Activated B cell treated with CpG ODN at 0.5 μM for 24 hours (primary cell): ENCODE measurements at regions not wholly inside any gene's neighbourhood (a gene's known extent, or its start where the extent isn't known, plus 50 kb on each side); places are given as distances from the start of the nearest gene placed in this dataset.

Experiments used
- ATAC-seq: fragments of 200-7000 bp; cut with Tn5 transposase; one replicate; pipeline ENCODE4 v1.10.0; 2021; ENCODE audit warnings: low read depth, mild to moderate bottlenecking, moderate library complexity
- CTCF ChIA-PET: fragments of 350-600 bp; sonication (Branson Sonifier 250); formaldehyde crosslinking; loops from one replicate; lab custom pipeline; 2021; ENCODE audit warnings: antibody characterized with exemption; lab: Charles Lee
- POLR2A ChIA-PET: fragments of 350-600 bp; sonication (Branson Sonifier 250); formaldehyde crosslinking; loops from one replicate; lab custom pipeline; 2021; ENCODE audit warnings: antibody characterized with exemption; lab: Charles Lee
- DNase-seq: peaks from one replicate; pipeline ENCODE4 v3.0.0; 2022
- H3K27ac Mint-ChIP-seq: one replicate; pipeline ENCODE4 v1.8.0; 2020; ENCODE audit warnings: mixed read lengths
- H3K27me3 Mint-ChIP-seq: one replicate; pipeline ENCODE4 v1.8.0; 2021; ENCODE audit warnings: mixed read lengths
- H3K36me3 Mint-ChIP-seq: one replicate; pipeline ENCODE4 v1.8.0; 2021; ENCODE audit warnings: low read depth, mixed read lengths
- H3K4me1 Mint-ChIP-seq: one replicate; pipeline ENCODE4 v1.8.0; 2021; ENCODE audit warnings: mixed read lengths
- H3K4me3 Mint-ChIP-seq: one replicate; pipeline ENCODE4 v1.8.0; 2020; ENCODE audit warnings: mild to moderate bottlenecking, mixed read lengths
- H3K9me3 Mint-ChIP-seq: one replicate; pipeline ENCODE4 v1.8.0; 2020; ENCODE audit warnings: mixed read lengths
- intact Hi-C: fragments of 100-400 bp; cut with micrococcal nuclease; formaldehyde crosslinking; loops from one replicate; pipeline ENCODE4 v1.15.1; 2024
- TF ChIP-seq, protein P1 (sequence below): fragments of 200-600 bp; IDR thresholded peaks from one replicate; pipeline ENCODE4 v1.8.0; 2022; ENCODE audit warnings: antibody characterized with exemption, mild to moderate bottlenecking

DNA sequence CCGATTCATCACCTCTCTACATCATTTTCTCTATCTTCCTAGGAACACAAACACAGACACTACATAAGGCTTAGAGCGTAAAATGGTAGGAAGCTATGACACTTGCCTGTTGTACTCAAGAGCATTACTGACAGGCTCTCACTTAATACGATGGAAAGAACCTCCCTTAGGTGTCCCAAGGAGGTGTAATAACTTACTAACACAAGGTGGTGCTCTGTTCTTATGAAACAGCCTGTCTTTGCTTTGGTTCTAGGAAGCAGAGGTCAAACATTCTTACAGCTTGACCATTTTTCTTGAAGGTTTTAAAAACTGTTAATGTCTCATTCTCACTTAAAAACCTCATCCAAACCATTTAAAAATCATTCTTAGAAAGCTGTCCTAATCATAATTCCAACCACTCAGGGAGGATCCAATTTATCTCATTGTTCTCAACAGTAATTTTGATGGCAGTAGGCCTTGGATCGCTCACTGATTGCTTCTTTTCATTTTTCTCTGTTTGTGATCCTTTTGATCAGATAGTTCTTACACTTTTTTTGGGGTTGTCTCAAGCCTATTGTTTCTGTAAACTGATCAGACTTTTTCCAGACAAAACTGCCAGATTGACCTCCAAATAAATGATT is 317.8 kb upstream of the AGTR1 start:
- peaks cover 4% of the 10 kb centered on the region for H3K9me3 Mint-ChIP-seq
- H3K27me3 Mint-ChIP-seq = no peaks in the 10 kb centered on the region
- DNase-seq (no peak), ATAC-seq (no peak)
- H3K27ac Mint-ChIP-seq = no peak overlapping the region
- POLR2A ChIA-PET = no interaction called here
- H3K4me1 Mint-ChIP-seq = no peaks in the 10 kb centered on the region
- CTCF ChIA-PET = no interaction called here
- TF ChIP-seq, protein P1, sequence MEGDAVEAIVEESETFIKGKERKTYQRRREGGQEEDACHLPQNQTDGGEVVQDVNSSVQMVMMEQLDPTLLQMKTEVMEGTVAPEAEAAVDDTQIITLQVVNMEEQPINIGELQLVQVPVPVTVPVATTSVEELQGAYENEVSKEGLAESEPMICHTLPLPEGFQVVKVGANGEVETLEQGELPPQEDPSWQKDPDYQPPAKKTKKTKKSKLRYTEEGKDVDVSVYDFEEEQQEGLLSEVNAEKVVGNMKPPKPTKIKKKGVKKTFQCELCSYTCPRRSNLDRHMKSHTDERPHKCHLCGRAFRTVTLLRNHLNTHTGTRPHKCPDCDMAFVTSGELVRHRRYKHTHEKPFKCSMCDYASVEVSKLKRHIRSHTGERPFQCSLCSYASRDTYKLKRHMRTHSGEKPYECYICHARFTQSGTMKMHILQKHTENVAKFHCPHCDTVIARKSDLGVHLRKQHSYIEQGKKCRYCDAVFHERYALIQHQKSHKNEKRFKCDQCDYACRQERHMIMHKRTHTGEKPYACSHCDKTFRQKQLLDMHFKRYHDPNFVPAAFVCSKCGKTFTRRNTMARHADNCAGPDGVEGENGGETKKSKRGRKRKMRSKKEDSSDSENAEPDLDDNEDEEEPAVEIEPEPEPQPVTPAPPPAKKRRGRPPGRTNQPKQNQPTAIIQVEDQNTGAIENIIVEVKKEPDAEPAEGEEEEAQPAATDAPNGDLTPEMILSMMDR = no peak
- H3K36me3 Mint-ChIP-seq = no peaks in the 10 kb centered on the region
- intact Hi-C loops = no loop called here
- no peak overlapping the region for H3K4me3 Mint-ChIP-seq

DNA sequence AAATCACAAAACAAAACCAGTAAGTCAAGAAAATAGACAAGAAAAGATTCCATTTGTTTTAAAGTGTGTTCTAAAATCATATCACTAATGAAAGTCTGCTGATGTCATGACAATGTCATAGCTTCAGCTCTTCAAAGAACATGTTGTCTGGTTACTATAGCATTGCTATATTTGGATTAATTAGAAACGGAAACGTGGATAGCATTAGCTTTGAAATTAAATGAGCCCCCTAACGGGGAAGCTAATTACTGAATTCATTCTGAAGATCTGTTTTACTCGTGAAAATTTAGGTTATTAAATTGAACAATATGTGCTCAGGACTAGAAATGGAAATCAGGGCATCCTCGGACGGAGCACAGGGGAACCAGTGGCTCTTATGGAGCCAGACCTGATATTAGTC is 316.7 kb upstream of the AGTR1 start:
- CTCF ChIA-PET = no interaction called here
- no peaks in the 10 kb centered on the region for H3K36me3 Mint-ChIP-seq
- DNase-seq (no peak), ATAC-seq (no peak)
- H3K27ac Mint-ChIP-seq = no peak overlapping the region
- intact Hi-C loops = no loop called here
- H3K4me3 Mint-ChIP-seq = no peak overlapping the region
- no peaks in the 10 kb centered on the region for H3K27me3 Mint-ChIP-seq
- POLR2A ChIA-PET = no interaction called here
- no peaks in the 10 kb centered on the region for H3K4me1 Mint-ChIP-seq
- H3K9me3 Mint-ChIP-seq = peaks cover 4% of the 10 kb centered on the region
- TF ChIP-seq, protein P1 = no peak

DNA sequence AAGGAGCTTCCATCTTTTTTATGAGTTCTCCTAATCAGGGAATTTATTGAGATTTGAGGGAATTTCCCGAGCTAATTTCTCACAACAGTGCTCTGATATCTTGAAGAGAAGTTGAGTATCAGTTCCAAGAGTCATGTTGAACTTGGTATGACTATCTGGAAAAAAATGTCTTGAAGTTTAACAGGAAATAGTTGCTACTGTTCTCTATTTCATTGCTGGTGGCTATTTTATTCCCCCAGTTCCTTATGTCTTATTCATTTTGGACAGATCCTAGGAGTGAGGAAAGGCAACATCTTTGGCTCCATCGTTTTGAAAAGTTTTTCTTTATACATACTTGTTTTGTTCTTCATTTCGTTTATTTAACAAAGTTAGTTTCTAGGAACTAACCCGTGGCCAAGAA is 307.8 kb upstream of the AGTR1 start:
- Mint-ChIP-seq H3K27me3 (no peaks in the 10 kb centered on the region), H3K36me3 (no peaks in the 10 kb centered on the region), H3K9me3 (no peaks in the 10 kb centered on the region), H3K27ac (no peak overlapping the region), H3K4me1 (no peaks in the 10 kb centered on the region), H3K4me3 (no peak overlapping the region)
- no peak for DNase-seq
- TF ChIP-seq, protein P1 = no peak
- POLR2A ChIA-PET = no interaction called here
- intact Hi-C loops = no loop called here
- CTCF ChIA-PET = no interaction called here
- no peak for ATAC-seq

DNA sequence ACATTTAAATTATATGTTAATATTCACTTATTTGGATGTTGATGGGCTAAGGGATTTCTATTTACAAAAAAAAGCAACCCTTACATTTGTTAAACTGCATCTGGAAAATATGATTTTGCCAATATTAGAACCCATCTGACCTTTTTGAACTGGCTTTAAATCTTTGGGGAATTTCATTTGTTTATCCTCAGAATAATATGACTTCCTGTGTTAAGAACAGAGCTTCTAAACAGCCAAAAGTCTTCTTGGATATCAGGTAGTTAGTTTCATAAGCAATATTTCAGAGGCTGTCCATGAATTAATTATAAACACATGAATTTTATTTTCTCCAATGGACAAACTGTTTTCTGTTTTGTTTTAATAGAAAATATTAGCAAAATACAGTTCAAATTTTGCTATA is 301.9 kb upstream of the AGTR1 start:
- Mint-ChIP-seq H3K9me3 (no peaks in the 10 kb centered on the region), H3K4me3 (no peak overlapping the region), H3K36me3 (no peaks in the 10 kb centered on the region), H3K4me1 (no peaks in the 10 kb centered on the region), H3K27ac (no peak overlapping the region), H3K27me3 (no peaks in the 10 kb centered on the region)
- POLR2A ChIA-PET = no interaction called here
- intact Hi-C loops = no loop called here
- DNase-seq (no peak), ATAC-seq (no peak)
- TF ChIP-seq, protein P1 = no peak
- CTCF ChIA-PET = no interaction called here

DNA sequence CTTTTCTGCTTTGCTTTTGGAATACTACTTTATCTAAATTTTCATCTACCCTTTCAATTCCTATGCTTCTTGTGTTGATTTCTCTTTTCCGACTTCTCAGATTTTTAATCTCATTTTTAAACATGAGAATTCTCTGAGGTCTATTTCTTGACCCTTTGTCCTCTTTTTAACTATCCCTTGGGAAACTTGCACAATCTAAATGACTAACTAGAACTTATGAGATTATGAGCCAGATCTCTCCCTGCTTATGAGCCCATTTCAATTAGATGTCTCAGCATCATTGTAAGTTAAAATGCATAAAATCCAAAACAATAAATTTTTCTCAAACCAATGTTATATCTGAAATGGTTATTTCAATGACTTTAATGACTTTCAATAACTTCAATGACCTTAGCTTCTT is 296.9 kb upstream of the AGTR1 start:
- DNase-seq (no peak), ATAC-seq (no peak)
- intact Hi-C loops = no loop called here
- Mint-ChIP-seq H3K27ac (no peak overlapping the region), H3K27me3 (no peaks in the 10 kb centered on the region), H3K4me1 (no peaks in the 10 kb centered on the region), H3K4me3 (no peak overlapping the region), H3K9me3 (no peaks in the 10 kb centered on the region), H3K36me3 (no peaks in the 10 kb centered on the region)
- TF ChIP-seq, protein P1 = no peak
- CTCF ChIA-PET = no interaction called here
- POLR2A ChIA-PET = no interaction called here
